NB4 (cell line): ENCODE measurements at regions not wholly inside any gene's neighbourhood (a gene's known extent, or its start where the extent isn't known, plus 50 kb on each side); places are given as distances from the start of the nearest gene placed in this dataset.

ENCODE experiments used
- CTCF ChIP-seq: IDR thresholded peaks from one replicate; pipeline ENCODE4 v1.5.1; 2012; ENCODE audit warnings: low read depth, low read length
- POLR2A ChIP-seq: IDR thresholded peaks from 2 replicates; pipeline ENCODE4 v1.6.1; 2011; ENCODE audit warnings: mild to moderate bottlenecking; ENCODE audit not compliant: insufficient read length; ENCODE audit errors: extremely low read depth

DNA sequence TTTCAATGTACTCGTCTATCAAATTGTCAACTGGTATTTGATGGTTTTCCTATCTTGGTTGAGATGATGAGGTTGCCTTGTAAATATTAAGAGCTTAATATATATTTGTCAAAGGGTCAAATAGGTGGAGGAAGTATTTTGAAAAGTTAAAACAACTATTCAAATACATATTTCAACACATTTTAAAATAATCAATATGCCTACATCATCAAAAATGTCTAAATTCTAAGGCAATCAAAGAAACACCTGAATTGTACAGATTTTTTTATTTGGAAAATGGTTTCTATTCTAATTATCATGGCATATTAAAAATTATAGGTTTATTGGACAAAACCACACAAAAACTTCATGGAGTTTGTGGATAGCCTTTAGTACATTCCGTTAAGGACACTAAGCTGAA, 461.4 kb upstream of the ONECUT1 start:
- TF ChIP-seq CTCF = no peak
- no peak for TF ChIP-seq POLR2A
